ENCODE measurements at regions not wholly inside any gene's neighbourhood (a gene's known extent, or its start where the extent isn't known, plus 50 kb on each side); places are given as distances from the start of the nearest gene placed in this dataset.

GRCh38 chr20:48411919-48412522 is 415.8 kb downstream of the PREX1 start:
- Histone ChIP-seq H3K27me3 (ENCODE audit: control insufficient read depth, insufficient read depth, low read length, poor library complexity, severe bottlenecking) (peaks cover 44% of the 10 kb centered on the region), H3K9me3 (ENCODE audit: control insufficient read depth, low read length) (no peaks in the 10 kb centered on the region), H3K4me1 (ENCODE audit: control insufficient read depth, insufficient read depth, low read length) (peaks cover 3% of the 10 kb centered on the region), H3K36me3 (ENCODE audit: control insufficient read depth, insufficient read depth, low read length) (no peaks in the 10 kb centered on the region), H3K4me3 (ENCODE audit: insufficient read depth, low read depth, low read length) (no peak overlapping the region), H3K27ac (ENCODE audit: insufficient read depth, low read depth, low read length, poor library complexity, severe bottlenecking) (no peak overlapping the region)
- WGBS, 2 experiments, result 92 to 95% methylated on average over 6 of the region's 6 CpGs

DNA sequence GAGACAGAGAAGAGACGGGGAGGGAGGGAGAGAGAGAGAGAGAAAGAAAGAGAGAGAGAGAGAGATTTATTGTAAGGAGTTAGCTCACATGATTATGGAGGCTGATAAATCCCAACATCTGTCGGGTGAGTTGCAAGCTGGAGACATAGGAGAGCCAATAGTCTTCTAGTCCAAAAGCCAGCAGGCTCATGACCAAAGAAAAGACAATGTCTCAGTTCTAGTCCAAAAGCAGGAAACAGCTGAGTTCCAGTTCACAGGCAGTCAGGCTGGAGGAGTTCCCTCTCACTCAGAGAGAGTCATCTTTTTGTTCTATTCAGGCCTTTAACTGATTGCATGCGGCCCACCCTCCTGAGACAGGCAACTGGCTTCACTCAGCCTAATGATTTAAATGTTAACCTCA is 416.6 kb downstream of the PREX1 start:
- Histone ChIP-seq H3K4me1 (ENCODE audit: control insufficient read depth, insufficient read depth, low read length) (peaks cover 7% of the 10 kb centered on the region), H3K4me3 (ENCODE audit: insufficient read depth, low read depth, low read length) (no peak overlapping the region), H3K9me3 (ENCODE audit: control insufficient read depth, low read length) (no peaks in the 10 kb centered on the region), H3K36me3 (ENCODE audit: control insufficient read depth, insufficient read depth, low read length) (no peaks in the 10 kb centered on the region), H3K27me3 (ENCODE audit: control insufficient read depth, insufficient read depth, low read length, poor library complexity, severe bottlenecking) (peaks cover 37% of the 10 kb centered on the region), H3K27ac (ENCODE audit: insufficient read depth, low read depth, low read length, poor library complexity, severe bottlenecking) (no peak overlapping the region)
- 88 to 93% methylated on average over 3 of the region's 3 CpGs for WGBS, 2 experiments

GRCh38 chr20:48409055-48409615 is 418.7 kb downstream of the PREX1 start:
- Histone ChIP-seq H3K4me3 (ENCODE audit: insufficient read depth, low read depth, low read length) (no peak overlapping the region), H3K27me3 (ENCODE audit: control insufficient read depth, insufficient read depth, low read length, poor library complexity, severe bottlenecking) (peaks cover 19% of the 10 kb centered on the region), H3K9me3 (ENCODE audit: control insufficient read depth, low read length) (no peaks in the 10 kb centered on the region), H3K4me1 (ENCODE audit: control insufficient read depth, insufficient read depth, low read length) (peaks cover 7% of the 10 kb centered on the region), H3K36me3 (ENCODE audit: control insufficient read depth, insufficient read depth, low read length) (no peaks in the 10 kb centered on the region), H3K27ac (ENCODE audit: insufficient read depth, low read depth, low read length, poor library complexity, severe bottlenecking) (no peak overlapping the region)
- 91 to 96% methylated on average over 4 of the region's 4 CpGs for WGBS, 2 experiments

DNA sequence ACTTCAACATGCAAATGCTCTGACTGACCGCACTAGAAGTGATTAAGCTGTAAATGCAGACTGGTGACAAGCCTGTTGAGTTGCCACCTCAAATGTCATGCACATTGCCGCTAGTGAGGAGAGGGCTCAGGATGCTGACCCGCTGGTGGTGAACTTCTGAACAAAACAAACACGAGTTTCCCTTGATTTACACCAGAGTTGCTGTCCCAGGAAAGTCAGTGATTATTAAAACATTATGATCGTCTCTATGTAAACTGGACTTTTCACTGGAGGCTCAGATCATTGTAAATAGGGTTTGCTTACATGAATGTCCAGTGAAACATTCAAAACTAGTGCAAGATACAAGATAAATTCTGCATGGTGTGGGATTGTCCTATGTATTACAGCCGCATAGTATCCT is 420.1 kb downstream of the PREX1 start:
- 79 to 81% methylated on average over 6 of the region's 6 CpGs for WGBS, 2 experiments
- no peaks in the 10 kb centered on the region for H3K36me3 ChIP-seq (ENCODE audit: control insufficient read depth, insufficient read depth, low read length)
- no peak overlapping the region for H3K27ac ChIP-seq (ENCODE audit: insufficient read depth, low read depth, low read length, poor library complexity, severe bottlenecking)
- H3K4me3 ChIP-seq (ENCODE audit: insufficient read depth, low read depth, low read length), result no peak overlapping the region
- peaks cover 7% of the 10 kb centered on the region for H3K4me1 ChIP-seq (ENCODE audit: control insufficient read depth, insufficient read depth, low read length)
- H3K27me3 ChIP-seq (ENCODE audit: control insufficient read depth, insufficient read depth, low read length, poor library complexity, severe bottlenecking), result peaks cover 13% of the 10 kb centered on the region
- no peaks in the 10 kb centered on the region for H3K9me3 ChIP-seq (ENCODE audit: control insufficient read depth, low read length)

DNA sequence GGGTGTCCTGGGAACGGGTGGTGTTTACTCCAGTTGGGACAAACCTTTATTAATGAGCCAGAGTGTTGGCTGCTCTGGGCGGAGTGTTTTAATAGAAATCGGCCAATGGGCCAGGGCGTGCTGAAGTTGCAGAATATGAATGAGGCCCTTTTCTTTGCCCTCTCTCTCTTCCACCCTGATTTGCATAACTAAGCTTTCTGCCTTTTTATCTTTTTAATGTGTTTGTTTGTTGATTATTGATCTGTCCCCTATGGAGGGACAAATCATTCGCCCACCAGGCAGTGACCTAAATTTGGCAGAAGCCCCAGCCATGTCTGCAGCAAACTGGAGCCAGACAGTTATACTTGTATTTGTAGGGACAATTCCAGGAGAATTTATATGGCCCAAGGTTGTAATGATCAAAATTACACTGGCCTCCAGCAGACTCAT is 420.9 kb downstream of the PREX1 start:
- Histone ChIP-seq H3K9me3 (ENCODE audit: control insufficient read depth, low read length) (no peaks in the 10 kb centered on the region), H3K4me1 (ENCODE audit: control insufficient read depth, insufficient read depth, low read length) (peaks cover 7% of the 10 kb centered on the region), H3K36me3 (ENCODE audit: control insufficient read depth, insufficient read depth, low read length) (no peaks in the 10 kb centered on the region), H3K4me3 (ENCODE audit: insufficient read depth, low read depth, low read length) (no peak overlapping the region), H3K27ac (ENCODE audit: insufficient read depth, low read depth, low read length, poor library complexity, severe bottlenecking) (no peak overlapping the region), H3K27me3 (ENCODE audit: control insufficient read depth, insufficient read depth, low read length, poor library complexity, severe bottlenecking) (peaks cover 9% of the 10 kb centered on the region)
- 58 to 63% methylated on average over 5 of the region's 5 CpGs for WGBS, 2 experiments

DNA sequence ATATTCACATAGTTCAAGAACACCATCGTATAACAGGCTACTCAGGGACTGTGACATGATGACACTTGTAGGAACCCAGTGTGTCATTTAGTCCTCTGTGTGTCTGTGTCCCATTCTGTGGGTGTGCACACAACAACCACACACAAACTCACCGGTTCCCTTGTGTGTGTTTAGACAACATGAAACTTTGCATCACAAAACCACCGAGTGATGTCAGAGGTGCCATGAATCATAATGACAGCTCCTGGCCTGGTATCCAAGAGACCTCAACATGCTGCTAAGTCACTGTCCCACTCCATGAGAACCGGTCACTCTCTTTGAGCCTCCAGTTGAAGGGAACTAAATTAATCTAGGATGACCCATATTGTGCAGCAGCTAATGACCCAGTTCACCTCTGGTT is 421.3 kb downstream of the PREX1 start:
- 72% methylated on average over 4 of the region's 4 CpGs for WGBS, 2 experiments
- peaks cover 7% of the 10 kb centered on the region for H3K4me1 ChIP-seq (ENCODE audit: control insufficient read depth, insufficient read depth, low read length)
- H3K4me3 ChIP-seq (ENCODE audit: insufficient read depth, low read depth, low read length), result no peak overlapping the region
- H3K36me3 ChIP-seq (ENCODE audit: control insufficient read depth, insufficient read depth, low read length), result no peaks in the 10 kb centered on the region
- H3K9me3 ChIP-seq (ENCODE audit: control insufficient read depth, low read length), result no peaks in the 10 kb centered on the region
- H3K27me3 ChIP-seq (ENCODE audit: control insufficient read depth, insufficient read depth, low read length, poor library complexity, severe bottlenecking), result peaks cover 10% of the 10 kb centered on the region
- no peak overlapping the region for H3K27ac ChIP-seq (ENCODE audit: insufficient read depth, low read depth, low read length, poor library complexity, severe bottlenecking)

GRCh38 chr20:48405909-48406308 is 421.9 kb downstream of the PREX1 start:
- WGBS, 2 experiments, result 88 to 89% methylated on average over 13 of the region's 13 CpGs
- H3K27me3 ChIP-seq (ENCODE audit: control insufficient read depth, insufficient read depth, low read length, poor library complexity, severe bottlenecking), result peaks cover 9% of the 10 kb centered on the region
- H3K9me3 ChIP-seq (ENCODE audit: control insufficient read depth, low read length), result no peaks in the 10 kb centered on the region

GRCh38 chr20:48404598-48404997 is 423.2 kb downstream of the PREX1 start:
- no peak overlapping the region for H3K27ac ChIP-seq (ENCODE audit: insufficient read depth, low read depth, low read length, poor library complexity, severe bottlenecking)
- peaks cover 7% of the 10 kb centered on the region for H3K27me3 ChIP-seq (ENCODE audit: control insufficient read depth, insufficient read depth, low read length, poor library complexity, severe bottlenecking)
- H3K36me3 ChIP-seq (ENCODE audit: control insufficient read depth, insufficient read depth, low read length), result no peaks in the 10 kb centered on the region
- H3K9me3 ChIP-seq (ENCODE audit: control insufficient read depth, low read length), result no peaks in the 10 kb centered on the region
- H3K4me1 ChIP-seq (ENCODE audit: control insufficient read depth, insufficient read depth, low read length), result peaks cover 16% of the 10 kb centered on the region
- no peak overlapping the region for H3K4me3 ChIP-seq (ENCODE audit: insufficient read depth, low read depth, low read length)
- 95 to 96% methylated on average over 5 of the region's 5 CpGs for WGBS, 2 experiments

More at GRCh38 chr20:48405909-48406308, 421.9 kb downstream of the PREX1 start:
- Histone ChIP-seq H3K27ac (ENCODE audit: insufficient read depth, low read depth, low read length, poor library complexity, severe bottlenecking) (no peak overlapping the region), H3K4me1 (ENCODE audit: control insufficient read depth, insufficient read depth, low read length) (peaks cover 7% of the 10 kb centered on the region), H3K4me3 (ENCODE audit: insufficient read depth, low read depth, low read length) (no peak overlapping the region), H3K36me3 (ENCODE audit: control insufficient read depth, insufficient read depth, low read length) (no peaks in the 10 kb centered on the region)

- Histone ChIP-seq H3K27ac (ENCODE audit: insufficient read depth, low read depth, low read length, poor library complexity, severe bottlenecking) (no peak overlapping the region), H3K9me3 (ENCODE audit: control insufficient read depth, low read length) (no peaks in the 10 kb centered on the region), H3K27me3 (ENCODE audit: control insufficient read depth, insufficient read depth, low read length, poor library complexity, severe bottlenecking) (peaks cover 7% of the 10 kb centered on the region), H3K4me1 (ENCODE audit: control insufficient read depth, insufficient read depth, low read length) (peaks cover 29% of the 10 kb centered on the region), H3K4me3 (ENCODE audit: insufficient read depth, low read depth, low read length) (no peak overlapping the region), H3K36me3 (ENCODE audit: control insufficient read depth, insufficient read depth, low read length) (no peaks in the 10 kb centered on the region)
- WGBS, 2 experiments, result 87 to 88% methylated on average over 7 of the region's 7 CpGs
These were observed 424.5 kb downstream of the PREX1 start for GRCh38 chr20:48403167-48403761.

DNA sequence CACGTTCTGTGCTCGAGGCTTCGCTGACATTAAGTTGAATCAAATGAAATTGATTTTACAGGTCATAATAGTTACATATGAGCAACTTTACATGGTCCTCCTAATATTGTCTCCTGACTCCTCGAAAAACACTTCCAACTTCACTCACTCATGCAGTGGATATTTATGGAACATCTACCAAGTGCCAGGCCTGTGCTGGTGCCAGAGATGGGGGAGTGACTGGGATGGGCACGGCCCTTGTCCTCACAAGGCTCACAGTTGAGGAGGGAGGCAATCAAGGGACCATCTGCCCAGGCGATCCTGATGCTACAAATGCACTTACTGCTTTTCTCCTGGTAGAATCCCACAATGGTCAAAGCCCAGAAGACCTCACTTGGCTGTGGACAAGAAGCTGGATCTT is 426.4 kb downstream of the PREX1 start:
- 94 to 98% methylated on average over 4 to 6 of the region's 6 CpGs for WGBS, 2 experiments

More for the DNA sequence above, 426.4 kb downstream of the PREX1 start:
- H3K4me1 ChIP-seq (ENCODE audit: control insufficient read depth, insufficient read depth, low read length), result peaks cover 31% of the 10 kb centered on the region
- no peaks in the 10 kb centered on the region for H3K36me3 ChIP-seq (ENCODE audit: control insufficient read depth, insufficient read depth, low read length)
- H3K9me3 ChIP-seq (ENCODE audit: control insufficient read depth, low read length), result no peaks in the 10 kb centered on the region
- no peak overlapping the region for H3K27ac ChIP-seq (ENCODE audit: insufficient read depth, low read depth, low read length, poor library complexity, severe bottlenecking)
- H3K27me3 ChIP-seq (ENCODE audit: control insufficient read depth, insufficient read depth, low read length, poor library complexity, severe bottlenecking), result peaks cover 4% of the 10 kb centered on the region
- H3K4me3 ChIP-seq (ENCODE audit: insufficient read depth, low read depth, low read length), result no peak overlapping the region
